ENCODE measurements at regions not wholly inside any gene's neighbourhood (a gene's known extent, or its start where the extent isn't known, plus 50 kb on each side); places are given as distances from the start of the nearest gene placed in this dataset.
"Not testable (repeated sequence)": the region's sequence is repeated elsewhere in the genome, so short reads cannot be mapped to it uniquely, and the experiment has no call there.

- FAIRE-seq (no peak), DNase-seq (no peak)
- Histone ChIP-seq H3K4me3 (ENCODE audit: low read depth in 1 of 3, low read length in 3 of 3) (no peak overlapping the region), H3K27me3 (ENCODE audit: control insufficient read depth in 3 of 3, insufficient read depth in 3 of 3, low read length in 3 of 3) (no peaks in the 10 kb centered on the region), H3K36me3 (ENCODE audit: control insufficient read depth in 3 of 3, insufficient read depth in 2 of 3, low read depth in 1 of 3, low read length in 3 of 3) (no peaks in the 10 kb centered on the region), H3K4me1 (ENCODE audit: control insufficient read depth in 3 of 3, insufficient read depth in 2 of 3, low read depth in 1 of 3, low read length in 2 of 3) (no peaks in the 10 kb centered on the region), H3K9me3 (ENCODE audit: control insufficient read depth in 2 of 2, insufficient read depth in 1 of 2, low read depth in 1 of 2, low read length in 1 of 2) (no peaks in the 10 kb centered on the region), H3K27ac (ENCODE audit: low read depth in 1 of 3, low read length in 2 of 3) (no peak overlapping the region)
These were observed 370.6 kb downstream of the DMRTA1 start for GRCh38 chr9:22817181-22817580.

GRCh38 chr9:22829236-22829635 lies 382.6 kb downstream of the DMRTA1 start:
- H3K36me3 ChIP-seq (ENCODE audit: control insufficient read depth in 3 of 3, insufficient read depth in 2 of 3, low read depth in 1 of 3, low read length in 3 of 3): no peaks in the 10 kb centered on the region
- DNase-seq (no peak), FAIRE-seq (no peak)
- 52 to 68% (median 68%) methylated on average over 1 of the region's 1 CpG for WGBS, 3 donors
- H3K4me1 ChIP-seq (ENCODE audit: control insufficient read depth in 3 of 3, insufficient read depth in 2 of 3, low read depth in 1 of 3, low read length in 2 of 3): no peaks in the 10 kb centered on the region
- H3K4me3 ChIP-seq (ENCODE audit: low read depth in 1 of 3, low read length in 3 of 3): no peak overlapping the region
- H3K9me3 ChIP-seq (ENCODE audit: control insufficient read depth in 2 of 2, insufficient read depth in 1 of 2, low read depth in 1 of 2, low read length in 1 of 2): peaks cover 0 to 3% of the 10 kb centered on the region in 2 donors
- no peaks in the 10 kb centered on the region for H3K27me3 ChIP-seq (ENCODE audit: control insufficient read depth in 3 of 3, insufficient read depth in 3 of 3, low read length in 3 of 3)
- H3K27ac ChIP-seq (ENCODE audit: low read depth in 1 of 3, low read length in 2 of 3): no peak overlapping the region

GRCh38 chr9:22838266-22838665 lies 391.6 kb downstream of the DMRTA1 start:
- Histone ChIP-seq H3K27ac (ENCODE audit: low read depth in 1 of 3, low read length in 2 of 3) (no peak overlapping the region), H3K36me3 (ENCODE audit: control insufficient read depth in 3 of 3, insufficient read depth in 2 of 3, low read depth in 1 of 3, low read length in 3 of 3) (no peaks in the 10 kb centered on the region), H3K9me3 (ENCODE audit: control insufficient read depth in 2 of 2, insufficient read depth in 1 of 2, low read depth in 1 of 2, low read length in 1 of 2) (no peaks in the 10 kb centered on the region), H3K4me1 (ENCODE audit: control insufficient read depth in 3 of 3, insufficient read depth in 2 of 3, low read depth in 1 of 3, low read length in 2 of 3) (no peaks in the 10 kb centered on the region), H3K4me3 (ENCODE audit: low read depth in 1 of 3, low read length in 3 of 3) (no peak overlapping the region), H3K27me3 (ENCODE audit: control insufficient read depth in 3 of 3, insufficient read depth in 3 of 3, low read length in 3 of 3) (no peaks in the 10 kb centered on the region)
- WGBS, 3 donors: 5 to 26% (median 11%) methylated on average over 3 of the region's 3 CpGs
- FAIRE-seq: no peak
- no peak for DNase-seq

- Histone ChIP-seq H3K36me3 (ENCODE audit: control insufficient read depth in 3 of 3, insufficient read depth in 2 of 3, low read depth in 1 of 3, low read length in 3 of 3) (no peaks in the 10 kb centered on the region), H3K4me3 (ENCODE audit: low read depth in 1 of 3, low read length in 3 of 3) (no peak overlapping the region), H3K9me3 (ENCODE audit: control insufficient read depth in 2 of 2, insufficient read depth in 1 of 2, low read depth in 1 of 2, low read length in 1 of 2) (peaks cover 0 to 7% of the 10 kb centered on the region in 2 donors), H3K27ac (ENCODE audit: low read depth in 1 of 3, low read length in 2 of 3) (no peak overlapping the region), H3K4me1 (ENCODE audit: control insufficient read depth in 3 of 3, insufficient read depth in 2 of 3, low read depth in 1 of 3, low read length in 2 of 3) (no peaks in the 10 kb centered on the region), H3K27me3 (ENCODE audit: control insufficient read depth in 3 of 3, insufficient read depth in 3 of 3, low read length in 3 of 3) (no peaks in the 10 kb centered on the region)
- DNase-seq (no peak), FAIRE-seq (no peak)
These were observed 394.0 kb downstream of the DMRTA1 start for GRCh38 chr9:22840641-22841040.

GRCh38 chr9:22845243-22845642 lies 398.6 kb downstream of the DMRTA1 start:
- not testable (repeated sequence) for H3K4me3 ChIP-seq (ENCODE audit: low read depth in 1 of 3, low read length in 3 of 3); FAIRE-seq; H3K4me1 ChIP-seq (ENCODE audit: control insufficient read depth in 3 of 3, insufficient read depth in 2 of 3, low read depth in 1 of 3, low read length in 2 of 3)

GRCh38 chr9:22855980-22856379 lies 409.4 kb downstream of the DMRTA1 start:
- no peaks in the 10 kb centered on the region for H3K4me1 ChIP-seq (ENCODE audit: control insufficient read depth in 3 of 3, insufficient read depth in 2 of 3, low read depth in 1 of 3, low read length in 2 of 3)
- no peak overlapping the region for H3K27ac ChIP-seq (ENCODE audit: low read depth in 1 of 3, low read length in 2 of 3)
- H3K36me3 ChIP-seq (ENCODE audit: control insufficient read depth in 3 of 3, insufficient read depth in 2 of 3, low read depth in 1 of 3, low read length in 3 of 3): no peaks in the 10 kb centered on the region
- no peaks in the 10 kb centered on the region for H3K27me3 ChIP-seq (ENCODE audit: control insufficient read depth in 3 of 3, insufficient read depth in 3 of 3, low read length in 3 of 3)
- FAIRE-seq: no peak
- H3K9me3 ChIP-seq (ENCODE audit: control insufficient read depth in 2 of 2, insufficient read depth in 1 of 2, low read depth in 1 of 2, low read length in 1 of 2): no peaks in the 10 kb centered on the region
- H3K4me3 ChIP-seq (ENCODE audit: low read depth in 1 of 3, low read length in 3 of 3): no peak overlapping the region
- no peak for DNase-seq

More at GRCh38 chr9:22845243-22845642, 398.6 kb downstream of the DMRTA1 start:
- H3K9me3 ChIP-seq (ENCODE audit: control insufficient read depth in 2 of 2, insufficient read depth in 1 of 2, low read depth in 1 of 2, low read length in 1 of 2); DNase-seq; H3K36me3 ChIP-seq (ENCODE audit: control insufficient read depth in 3 of 3, insufficient read depth in 2 of 3, low read depth in 1 of 3, low read length in 3 of 3); H3K27me3 ChIP-seq (ENCODE audit: control insufficient read depth in 3 of 3, insufficient read depth in 3 of 3, low read length in 3 of 3); H3K27ac ChIP-seq (ENCODE audit: low read depth in 1 of 3, low read length in 2 of 3): not testable (repeated sequence)
- WGBS, 3 donors: 71 to 84% (median 77%) methylated on average over 1 of the region's 1 CpG

GRCh38 chr9:22857316-22857715 lies 410.7 kb downstream of the DMRTA1 start:
- no peaks in the 10 kb centered on the region for H3K4me1 ChIP-seq (ENCODE audit: control insufficient read depth in 3 of 3, insufficient read depth in 2 of 3, low read depth in 1 of 3, low read length in 2 of 3)
- no peaks in the 10 kb centered on the region for H3K9me3 ChIP-seq (ENCODE audit: control insufficient read depth in 2 of 2, insufficient read depth in 1 of 2, low read depth in 1 of 2, low read length in 1 of 2)
- no peaks in the 10 kb centered on the region for H3K36me3 ChIP-seq (ENCODE audit: control insufficient read depth in 3 of 3, insufficient read depth in 2 of 3, low read depth in 1 of 3, low read length in 3 of 3)
- H3K27me3 ChIP-seq (ENCODE audit: control insufficient read depth in 3 of 3, insufficient read depth in 3 of 3, low read length in 3 of 3): no peaks in the 10 kb centered on the region
- FAIRE-seq: no peak
- no peak for DNase-seq
- WGBS, 3 donors: 60 to 66% (median 63%) methylated on average over 1 of the region's 1 CpG
- no peak overlapping the region for H3K27ac ChIP-seq (ENCODE audit: low read depth in 1 of 3, low read length in 2 of 3)
- H3K4me3 ChIP-seq (ENCODE audit: low read depth in 1 of 3, low read length in 3 of 3): no peak overlapping the region

GRCh38 chr9:22863106-22863505 lies 416.5 kb downstream of the DMRTA1 start:
- FAIRE-seq (no peak), DNase-seq (no peak)
- Histone ChIP-seq H3K36me3 (ENCODE audit: control insufficient read depth in 3 of 3, insufficient read depth in 2 of 3, low read depth in 1 of 3, low read length in 3 of 3) (no peaks in the 10 kb centered on the region), H3K4me3 (ENCODE audit: low read depth in 1 of 3, low read length in 3 of 3) (no peak overlapping the region), H3K4me1 (ENCODE audit: control insufficient read depth in 3 of 3, insufficient read depth in 2 of 3, low read depth in 1 of 3, low read length in 2 of 3) (no peaks in the 10 kb centered on the region), H3K9me3 (ENCODE audit: control insufficient read depth in 2 of 2, insufficient read depth in 1 of 2, low read depth in 1 of 2, low read length in 1 of 2) (peaks cover 0 to 6% of the 10 kb centered on the region in 2 donors), H3K27ac (ENCODE audit: low read depth in 1 of 3, low read length in 2 of 3) (no peak overlapping the region), H3K27me3 (ENCODE audit: control insufficient read depth in 3 of 3, insufficient read depth in 3 of 3, low read length in 3 of 3) (no peaks in the 10 kb centered on the region)
- WGBS, 3 donors: 90 to 95% (median 90%) methylated on average over 16 to 25 of the region's 25 CpGs

- FAIRE-seq (no peak), DNase-seq (no peak)
- no peaks in the 10 kb centered on the region for H3K36me3 ChIP-seq (ENCODE audit: control insufficient read depth in 3 of 3, insufficient read depth in 2 of 3, low read depth in 1 of 3, low read length in 3 of 3)
- no peaks in the 10 kb centered on the region for H3K27me3 ChIP-seq (ENCODE audit: control insufficient read depth in 3 of 3, insufficient read depth in 3 of 3, low read length in 3 of 3)
- no peak overlapping the region for H3K4me3 ChIP-seq (ENCODE audit: low read depth in 1 of 3, low read length in 3 of 3)
- H3K27ac ChIP-seq (ENCODE audit: low read depth in 1 of 3, low read length in 2 of 3): no peak overlapping the region
- H3K9me3 ChIP-seq (ENCODE audit: control insufficient read depth in 2 of 2, insufficient read depth in 1 of 2, low read depth in 1 of 2, low read length in 1 of 2): peaks cover 0 to 6% of the 10 kb centered on the region in 2 donors
- WGBS, 3 donors: 88 to 95% (median 91%) methylated on average over 1 of the region's 1 CpG
- H3K4me1 ChIP-seq (ENCODE audit: control insufficient read depth in 3 of 3, insufficient read depth in 2 of 3, low read depth in 1 of 3, low read length in 2 of 3): no peaks in the 10 kb centered on the region
These were observed 417.1 kb downstream of the DMRTA1 start for GRCh38 chr9:22863736-22864135.
